HCT116 (cell line): ENCODE measurements at regions not wholly inside any gene's neighbourhood (a gene's known extent, or its start where the extent isn't known, plus 50 kb on each side); places are given as distances from the start of the nearest gene placed in this dataset.
"Not testable (repeated sequence)": the region's sequence is repeated elsewhere in the genome, so short reads cannot be mapped to it uniquely, and the experiment has no call there.

Experiments
- ATAC-seq: fragments of 200-7000 bp; cut with Tn5 transposase; 2 replicates; pipeline ENCODE4 v1.9.1; 2020; ENCODE audit warnings: mild to moderate bottlenecking, moderate library complexity
- BruUV-seq: library from RNA; stranded (reverse); fragments of 400-500 nt; replicated peaks from 2 replicates; lab custom pipeline; 2021; lab: Mats Ljungman, UMichigan
- CTCF ChIA-PET: fragments of 300-600 bp; sonication (Branson Sonifier 250); formaldehyde crosslinking; loops from one replicate; lab custom pipeline; 2021; ENCODE audit warnings: antibody characterized with exemption; lab: Charles Lee
- POLR2A ChIA-PET: fragments of 300-600, 350-600 bp; sonication (Branson Sonifier 250); formaldehyde crosslinking; loops from one replicate; lab custom pipeline; 2021; ENCODE audit warnings: antibody characterized with exemption; lab: Charles Lee
- RAD21 ChIA-PET, 2 experiments: fragments of 300-600 bp; sonication (Branson Sonifier 250); formaldehyde crosslinking; loops; one replicate each; lab custom pipeline; 2023; ENCODE audit warnings: low total read pairs in 2 of 2; ENCODE audit not compliant: uncharacterized antibody in 2 of 2, unreplicated experiment in 2 of 2, low non-redundant PET in 1 of 2; lab: Charles Lee
- DNase-seq: peaks from one replicate; pipeline ENCODE4 v3.0.0-alpha.2; 2010; ENCODE audit warnings: low read depth, low spot score
- H2AFZ ChIP-seq: fragments of 200-600 bp; shearing (Covaris generic), sonication (generic); 2 replicates; pipeline ENCODE4 v1.6.1; 2017; ENCODE audit warnings: low read depth, mixed run types, mixed read lengths, antibody characterized with exemption, low read length; ENCODE audit not compliant: poor library complexity, severe bottlenecking
- H3K27ac ChIP-seq: 2 replicates; pipeline ENCODE4 v1.5.1; 2012; ENCODE audit warnings: low read depth, low read length
- H3K27me3 ChIP-seq: fragments of 200-600 bp; sonication (generic); 2 replicates; pipeline ENCODE4 v1.6.1; 2016; ENCODE audit warnings: mixed run types, low read length, mixed read lengths; ENCODE audit not compliant: insufficient read depth
- H3K36me3 ChIP-seq, 2 experiments: fragments of 200-500 bp in 1 of 2; fragments of 200-600 bp in 1 of 2; sonication (Bioruptor generic) in 1 of 2; sonication (generic) in 1 of 2; 2 replicates each; pipeline versions ENCODE4 v1.5.1 to v1.6.1; 2014 to 2016; ENCODE audit warnings: low read length in 2 of 2, inconsistent platforms in 1 of 2, mixed read lengths in 1 of 2, mixed run types in 1 of 2; ENCODE audit not compliant: insufficient read depth in 2 of 2, control insufficient read depth in 1 of 2
- H3K4me1 ChIP-seq, 2 experiments: fragments of 200-600 bp in 1 of 2; sonication (generic) in 1 of 2; 2 replicates each; pipeline versions ENCODE4 v1.5.1 to v1.6.1; 2012 to 2017; ENCODE audit warnings: low read length in 2 of 2, inconsistent platforms in 1 of 2, mild to moderate bottlenecking in 1 of 2, mixed read lengths in 1 of 2, mixed run types in 1 of 2, moderate library complexity in 1 of 2; ENCODE audit not compliant: insufficient read depth in 2 of 2, control insufficient read depth in 1 of 2
- H3K4me2 ChIP-seq: fragments of 200-600 bp; sonication (generic); 2 replicates; pipeline ENCODE4 v1.6.1; 2017; ENCODE audit warnings: mixed run types, low read length, mixed read lengths
- H3K4me3 ChIP-seq, 2 experiments: fragments of 200-600 bp in 1 of 2; sonication (generic) in 1 of 2; replicated peaks in 1 of 2; 2 replicates each; pipeline ENCODE4 v1.5.1; 2011 to 2016; ENCODE audit warnings: low read length in 2 of 2, control low read depth in 1 of 2, low read depth in 1 of 2, mild to moderate bottlenecking in 1 of 2, mixed read lengths in 1 of 2, mixed run types in 1 of 2
- H3K79me2 ChIP-seq: fragments of 200-600 bp; sonication (generic); 2 replicates; pipeline ENCODE4 v1.6.1; 2017; ENCODE audit warnings: mild to moderate bottlenecking, mixed run types, low read length, moderate library complexity, mixed read lengths; ENCODE audit not compliant: insufficient read depth
- H3K9ac ChIP-seq: fragments of 200-600 bp; sonication (generic); 2 replicates; pipeline ENCODE4 v1.6.1; 2016; ENCODE audit warnings: low read length, mixed read lengths
- H3K9me2 ChIP-seq: fragments of 200-600 bp; sonication (generic), shearing (Covaris generic); 2 replicates; pipeline ENCODE4 v1.6.1; 2017; ENCODE audit warnings: mixed run types, mild to moderate bottlenecking, moderate library complexity; ENCODE audit not compliant: insufficient read depth
- H3K9me3 ChIP-seq, 2 experiments: fragments of 200-500 bp in 1 of 2; fragments of 200-600 bp in 1 of 2; sonication (Bioruptor generic) in 1 of 2; sonication (generic) in 1 of 2; 2 replicates each; pipeline ENCODE4 v1.6.1; 2014 to 2017; ENCODE audit warnings: low read length in 2 of 2, mixed read lengths in 2 of 2, inconsistent platforms in 1 of 2, low read depth in 1 of 2, mild to moderate bottlenecking in 1 of 2, mixed run types in 1 of 2, moderate library complexity in 1 of 2; ENCODE audit not compliant: control insufficient read depth in 1 of 2, insufficient read depth in 1 of 2
- H4K20me1 ChIP-seq: fragments of 200-600 bp; sonication (generic), shearing (Covaris generic); 2 replicates; pipeline ENCODE4 v1.6.1; 2017; ENCODE audit warnings: mixed run types, mild to moderate bottlenecking, moderate library complexity; ENCODE audit not compliant: insufficient read depth
- POLR2A ChIP-seq: IDR thresholded peaks from 2 replicates; pipeline ENCODE4 v1.7.0; 2011; ENCODE audit warnings: borderline replicate concordance; ENCODE audit not compliant: insufficient read depth, insufficient read length; ENCODE audit errors: extremely low read depth
- RAD21 ChIP-seq: IDR thresholded peaks from 2 replicates; pipeline ENCODE4 v1.6.1; 2012; ENCODE audit warnings: low read depth, mild to moderate bottlenecking
- intact Hi-C: fragments of 100-400 bp; cut with micrococcal nuclease; formaldehyde crosslinking; loops from 2 replicates; pipeline ENCODE4 v1.10.0; 2022
- TF ChIP-seq, protein P1 (sequence below), 3 experiments: fragments of 200-600 bp in 1 of 3; sonication (generic) in 1 of 3; IDR thresholded peaks in 2 of 3; conservative IDR thresholded peaks in 1 of 3; 2 replicates each; pipeline ENCODE4 v1.5.1; 2012 to 2017; ENCODE audit warnings: low read depth in 2 of 3, low read length in 2 of 3, antibody characterized with exemption in 1 of 3, borderline replicate concordance in 1 of 3, control low read depth in 1 of 3, mild to moderate bottlenecking in 1 of 3, mixed read lengths in 1 of 3, mixed run types in 1 of 3, moderate library complexity in 1 of 3; ENCODE audit not compliant: insufficient read depth in 1 of 3

DNA sequence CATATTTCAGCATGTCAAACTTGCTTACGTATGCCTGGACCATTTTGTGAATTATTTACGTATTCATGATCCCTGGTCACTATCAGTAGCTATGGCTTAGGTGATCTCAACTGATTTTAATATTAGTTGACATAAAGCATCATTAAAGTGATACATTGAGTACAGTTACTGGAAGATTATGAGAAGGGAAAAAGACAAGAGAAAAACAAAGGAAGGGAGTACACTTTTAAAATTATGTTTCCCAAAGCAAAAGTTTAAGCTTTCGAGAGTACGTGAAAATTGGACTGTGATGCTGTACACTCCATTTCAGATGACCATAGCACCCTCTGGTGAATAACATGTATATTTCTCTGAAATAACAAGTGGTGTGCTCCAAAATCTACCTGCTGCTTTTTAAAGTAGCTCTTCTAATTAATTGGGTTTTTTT, 215.0 kb upstream of the HSF2 start:
- no peaks in the 10 kb centered on the region for H3K36me3 ChIP-seq
- peak; percentile 19 for DNase-seq
- ATAC-seq: peak; percentile 79
- no peaks in the 10 kb centered on the region for H3K4me1 ChIP-seq
- H3K27ac ChIP-seq: no peak overlapping the region
- ChIA-PET RAD21 (interaction anchor here in 1 of 2 experiments (1.2 kb wide), 1 partner anchor 830 kb away, joined by 3 read pairs; no protein-coding TSS in a partner anchor), POLR2A (no interaction called here), CTCF (interaction anchor here (0.8 to 1.6 kb wide), 13 partner anchors 8 to 755 kb away, joined by 3 to 8 read pairs (median 4); no protein-coding TSS in a partner anchor)
- H3K4me2 ChIP-seq: no peak overlapping the region
- H3K4me3 ChIP-seq: no peak overlapping the region
- H2AFZ ChIP-seq: peak overlapping the region; percentile 3
- intact Hi-C loops: loop anchor here (1.0 to 10.0 kb wide), 3 partner anchors 337 to 1130 kb away; no protein-coding TSS in a partner anchor
- H4K20me1 ChIP-seq: no peaks in the 10 kb centered on the region
- no TSS peak for BruUV-seq
- H3K27me3 ChIP-seq: no peaks in the 10 kb centered on the region
- H3K79me2 ChIP-seq: no peaks in the 10 kb centered on the region
- H3K9me2 ChIP-seq: no peaks in the 10 kb centered on the region
- no peak overlapping the region for H3K9ac ChIP-seq
- TF ChIP-seq POLR2A (no peak), RAD21 (peak; percentile 71)
- TF ChIP-seq, protein P1, sequence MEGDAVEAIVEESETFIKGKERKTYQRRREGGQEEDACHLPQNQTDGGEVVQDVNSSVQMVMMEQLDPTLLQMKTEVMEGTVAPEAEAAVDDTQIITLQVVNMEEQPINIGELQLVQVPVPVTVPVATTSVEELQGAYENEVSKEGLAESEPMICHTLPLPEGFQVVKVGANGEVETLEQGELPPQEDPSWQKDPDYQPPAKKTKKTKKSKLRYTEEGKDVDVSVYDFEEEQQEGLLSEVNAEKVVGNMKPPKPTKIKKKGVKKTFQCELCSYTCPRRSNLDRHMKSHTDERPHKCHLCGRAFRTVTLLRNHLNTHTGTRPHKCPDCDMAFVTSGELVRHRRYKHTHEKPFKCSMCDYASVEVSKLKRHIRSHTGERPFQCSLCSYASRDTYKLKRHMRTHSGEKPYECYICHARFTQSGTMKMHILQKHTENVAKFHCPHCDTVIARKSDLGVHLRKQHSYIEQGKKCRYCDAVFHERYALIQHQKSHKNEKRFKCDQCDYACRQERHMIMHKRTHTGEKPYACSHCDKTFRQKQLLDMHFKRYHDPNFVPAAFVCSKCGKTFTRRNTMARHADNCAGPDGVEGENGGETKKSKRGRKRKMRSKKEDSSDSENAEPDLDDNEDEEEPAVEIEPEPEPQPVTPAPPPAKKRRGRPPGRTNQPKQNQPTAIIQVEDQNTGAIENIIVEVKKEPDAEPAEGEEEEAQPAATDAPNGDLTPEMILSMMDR (IDR thresholded peaks at IDR 0.05 in 2 of 3, conservative IDR thresholded peaks at IDR 0.05 in 1 of 3; ENCODE audit: borderline replicate concordance in 1 of 3, insufficient read depth in 1 of 3, low read depth in 2 of 3, low read length in 2 of 3): peak; percentile 12 to 48 (median 40); a peak in 4 of 6 replicates
- no peaks in the 10 kb centered on the region for H3K9me3 ChIP-seq

DNA sequence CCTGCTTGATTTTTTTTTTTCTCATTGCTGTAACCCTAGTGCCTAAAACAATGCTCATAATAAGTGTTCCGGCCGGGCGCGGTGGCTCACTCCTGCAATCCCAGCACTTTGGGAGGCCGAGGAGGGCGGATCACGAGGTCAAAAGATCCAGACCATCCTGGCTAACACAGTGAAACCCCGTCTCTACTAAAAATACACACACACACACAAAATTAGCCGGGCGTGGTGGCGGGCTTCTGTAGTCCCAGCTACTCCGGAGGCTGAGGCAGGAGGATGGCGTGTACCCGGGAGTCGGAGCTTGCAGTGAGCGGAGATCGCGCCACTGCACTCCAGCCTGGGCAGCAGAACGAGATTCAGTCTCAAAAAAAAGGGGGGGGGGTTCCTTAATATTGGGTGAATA, 214.0 kb upstream of the HSF2 start:
- ATAC-seq, H4K20me1 ChIP-seq, H3K9me3 ChIP-seq, H3K27ac ChIP-seq, H3K4me1 ChIP-seq, BruUV-seq, H3K9me2 ChIP-seq, H2AFZ ChIP-seq, H3K4me3 ChIP-seq, H3K4me2 ChIP-seq, DNase-seq, H3K9ac ChIP-seq, RAD21 ChIA-PET, H3K27me3 ChIP-seq, H3K36me3 ChIP-seq, POLR2A ChIA-PET, H3K79me2 ChIP-seq: not testable (repeated sequence)
- intact Hi-C loops: loop anchor here (10.0 kb wide), 1 partner anchor 1131 kb away; no protein-coding TSS in a partner anchor
- CTCF ChIA-PET: interaction anchor here (0.6 to 1.6 kb wide), 4 partner anchors 219 to 754 kb away, joined by 3 to 8 read pairs (median 6); no protein-coding TSS in a partner anchor
